NCI-H82 (cell line): ENCODE measurements at regions not wholly inside any gene's neighbourhood (a gene's known extent, or its start where the extent isn't known, plus 50 kb on each side); places are given as distances from the start of the nearest gene placed in this dataset.
"Not testable (repeated sequence)": the region's sequence is repeated elsewhere in the genome, so short reads cannot be mapped to it uniquely, and the experiment has no call there.

Source experiments
- DNase-seq: peaks from one replicate; lab custom pipeline; 2025; lab: John Stamatoyannopoulos, UW

DNA sequence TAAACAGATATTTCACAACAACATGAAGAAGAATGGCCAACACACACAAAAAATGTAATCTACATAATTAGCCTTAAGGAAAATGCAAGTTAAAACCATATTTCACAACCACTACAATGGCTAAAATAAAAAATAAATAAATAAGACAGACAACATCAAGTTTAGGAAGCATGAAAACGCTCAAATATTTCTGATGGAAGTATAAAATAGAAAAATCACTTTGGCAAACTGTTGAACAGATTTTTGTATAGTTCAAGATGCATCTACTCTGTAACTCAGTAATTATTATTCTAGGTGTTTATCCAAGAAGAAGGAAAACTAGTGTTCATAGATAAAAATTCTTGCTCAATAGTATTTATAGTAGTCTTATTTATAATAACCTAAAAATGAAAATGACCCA is 1410.1 kb upstream of the ADGRB3 start:
- DNase-seq, result no peak

GRCh38 chr6:67221226-67221625 is 1413.9 kb upstream of the ADGRB3 start:
- no peak for DNase-seq

GRCh38 chr6:67219346-67219745 is 1415.7 kb upstream of the ADGRB3 start:
- DNase-seq, result no peak

- no peak for DNase-seq
Measured at GRCh38 chr6:67212584-67212983, 1422.5 kb upstream of the ADGRB3 start.

DNA sequence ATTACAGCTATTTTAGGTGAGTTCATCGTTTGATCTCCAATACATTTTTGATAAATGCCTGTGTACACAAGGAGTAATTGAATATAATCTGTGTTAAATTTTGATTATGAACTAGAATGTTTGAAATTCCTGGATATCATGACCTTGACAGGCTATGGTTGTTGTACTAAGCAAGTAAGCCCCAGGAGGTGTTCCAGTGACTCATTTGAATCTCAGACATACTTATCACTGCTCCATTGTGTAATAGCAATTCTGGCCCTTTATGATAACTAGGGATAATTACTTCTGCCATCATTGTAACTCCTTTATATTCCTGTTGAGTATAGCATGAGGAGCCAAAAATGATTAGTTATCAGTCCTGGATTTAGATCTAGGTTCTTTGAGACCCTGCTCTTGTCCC is 1424.6 kb upstream of the ADGRB3 start:
- DNase-seq, result no peak

DNA sequence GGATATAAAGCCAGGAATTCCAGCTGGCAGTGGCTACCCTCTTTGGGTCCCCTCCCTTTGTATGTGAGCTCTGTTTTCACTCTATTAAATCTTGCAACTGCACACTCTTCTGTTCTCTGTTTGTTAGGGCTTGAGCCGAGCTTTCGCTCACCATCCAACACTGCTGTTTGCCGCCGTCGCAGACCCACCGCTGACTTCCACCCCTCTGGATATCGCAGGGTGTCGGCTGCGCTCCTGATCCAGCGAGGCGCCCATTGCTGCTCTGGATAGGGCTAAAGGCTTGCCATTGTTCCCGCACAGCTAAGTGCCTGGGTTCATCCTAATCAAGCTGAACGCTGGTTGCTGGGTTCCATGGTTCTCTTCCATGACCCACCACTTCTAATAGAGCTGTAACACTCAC is 1433.5 kb upstream of the ADGRB3 start:
- DNase-seq, result no peak

DNA sequence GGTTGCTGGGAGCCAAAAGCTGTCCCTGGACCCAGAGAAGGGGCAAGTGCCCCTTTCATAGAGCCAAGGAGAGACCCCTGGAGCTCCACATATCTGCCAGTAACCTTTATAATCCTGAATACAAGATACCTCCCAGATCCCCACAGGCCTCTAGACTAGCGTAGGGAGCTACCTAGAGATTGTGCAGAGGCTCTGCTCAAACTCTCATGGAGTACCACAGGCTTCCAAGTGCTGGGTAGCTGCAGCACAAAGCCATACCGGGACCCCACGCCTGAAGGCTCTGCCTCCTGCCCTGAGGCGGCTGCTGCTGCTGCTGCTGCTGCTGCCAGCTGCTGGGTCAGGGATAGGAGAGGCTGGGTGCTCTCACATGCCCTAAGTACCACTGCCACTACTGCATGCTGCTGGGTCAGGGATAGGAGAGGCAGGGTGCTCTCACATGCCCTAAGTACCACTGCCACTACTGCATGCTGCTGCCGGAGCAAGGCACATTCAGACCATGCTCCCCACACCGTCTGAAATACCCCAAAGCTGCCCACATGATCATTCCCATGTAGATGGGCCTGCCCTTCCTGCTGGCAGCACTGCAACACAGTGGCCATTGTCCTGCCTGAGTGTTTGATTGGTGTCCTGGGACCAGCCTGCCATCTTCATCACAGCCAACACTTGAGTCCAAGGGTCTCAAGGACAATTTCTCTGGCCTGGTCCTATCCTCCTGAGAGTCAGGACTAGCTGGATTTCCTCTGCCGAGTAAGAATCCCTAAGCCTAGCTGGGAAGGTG is 1434.3 kb upstream of the ADGRB3 start:
- DNase-seq, result no peak

DNA sequence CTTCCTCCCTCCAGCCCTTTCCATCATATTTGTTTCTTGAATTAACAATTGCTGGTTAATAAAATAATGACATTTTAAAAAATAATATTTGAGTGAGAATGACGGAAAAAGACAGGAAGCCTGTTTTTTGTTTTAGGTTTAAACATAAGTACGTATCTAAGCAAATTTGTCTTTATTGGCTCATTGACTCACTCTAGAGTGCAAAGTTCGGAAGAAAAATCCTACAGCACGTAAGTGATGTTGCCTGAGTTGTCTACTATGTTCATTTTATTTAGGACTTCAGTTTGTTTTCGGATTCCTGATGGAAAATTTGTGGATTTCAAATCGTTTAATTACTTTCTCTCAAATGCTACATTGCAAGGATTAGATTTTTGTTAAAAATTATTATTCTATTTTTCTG is 1435.7 kb upstream of the ADGRB3 start:
- DNase-seq, result no peak

DNA sequence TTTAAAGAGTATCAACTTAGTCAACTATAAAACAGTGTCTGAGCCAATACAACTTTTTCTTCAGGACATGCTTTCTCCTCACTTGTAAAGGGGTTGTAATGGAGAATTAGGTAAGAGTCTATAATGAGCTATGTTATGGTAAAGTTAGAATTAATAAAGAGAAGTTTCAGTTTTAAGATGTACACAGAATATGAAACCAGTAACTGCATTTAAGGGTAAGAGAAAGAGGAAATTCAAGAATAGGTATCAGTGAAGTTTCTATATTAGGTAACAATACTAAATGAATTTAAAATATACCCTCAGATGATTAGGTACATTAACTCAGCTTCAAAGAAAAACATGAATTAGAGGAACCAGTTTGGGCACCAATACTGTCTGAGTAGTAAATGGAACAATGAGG is 1444.3 kb upstream of the ADGRB3 start:
- DNase-seq, result no peak

DNA sequence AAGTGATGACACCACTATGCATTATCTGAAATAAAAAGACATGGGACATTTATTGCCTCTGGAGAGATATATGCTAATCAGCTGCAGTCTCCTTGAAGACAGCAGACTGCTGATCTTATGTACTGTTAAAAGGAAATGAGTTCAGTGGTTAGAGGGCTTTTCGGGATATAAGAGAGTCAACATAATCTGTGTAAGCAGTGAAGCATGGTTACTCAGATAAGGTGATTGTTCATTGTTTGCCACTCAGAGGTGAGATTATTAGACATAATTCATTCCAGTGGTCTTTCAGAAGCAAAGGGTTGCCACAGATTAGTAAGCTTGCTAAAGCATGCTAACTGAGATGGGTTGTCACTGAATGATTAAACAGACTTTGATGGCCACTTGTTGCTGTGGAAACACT is 1450.7 kb upstream of the ADGRB3 start:
- DNase-seq, result no peak

DNA sequence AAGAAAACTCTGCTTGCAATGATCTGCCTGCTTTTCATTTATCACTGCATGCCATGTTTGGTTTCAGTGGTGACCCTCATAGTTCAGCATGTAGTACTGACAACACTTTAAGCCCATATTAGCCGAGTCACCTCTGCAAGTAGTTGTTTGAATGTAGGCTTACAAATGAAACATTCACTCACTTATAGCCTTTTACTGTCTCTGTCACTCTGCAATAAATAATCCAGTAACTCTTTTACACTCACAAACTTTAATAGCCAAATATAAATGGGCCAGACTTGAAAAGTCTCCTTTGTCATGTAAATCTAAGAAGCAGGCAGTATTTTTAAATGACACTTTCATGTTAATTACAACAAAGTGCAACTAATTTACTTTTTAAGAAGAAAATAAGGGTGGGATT is 1460.0 kb upstream of the ADGRB3 start:
- DNase-seq, result no peak

- no peak for DNase-seq
Measured at GRCh38 chr6:67165606-67166005, 1458.6 kb upstream of the EYS start.

DNA sequence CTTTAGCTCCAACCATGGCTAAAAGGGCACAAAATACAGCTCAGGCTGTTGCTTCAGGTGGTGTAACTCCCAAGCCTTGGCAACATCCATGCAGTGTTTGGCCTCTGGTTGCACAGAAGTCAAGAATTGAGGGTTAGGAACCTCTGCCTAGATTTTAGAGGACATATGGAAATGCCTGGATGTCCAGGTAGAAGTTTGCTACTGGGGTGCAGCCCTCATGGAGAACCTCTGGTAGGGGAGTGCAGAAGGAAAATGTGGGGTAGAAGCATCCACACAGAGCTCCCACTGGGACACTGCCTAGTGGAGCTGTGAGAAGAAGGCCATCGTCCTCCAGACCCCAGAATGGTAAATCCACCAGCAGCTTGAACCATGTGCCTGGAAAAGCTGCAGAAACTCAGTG is 1453.8 kb upstream of the EYS start:
- no peak for DNase-seq

DNA sequence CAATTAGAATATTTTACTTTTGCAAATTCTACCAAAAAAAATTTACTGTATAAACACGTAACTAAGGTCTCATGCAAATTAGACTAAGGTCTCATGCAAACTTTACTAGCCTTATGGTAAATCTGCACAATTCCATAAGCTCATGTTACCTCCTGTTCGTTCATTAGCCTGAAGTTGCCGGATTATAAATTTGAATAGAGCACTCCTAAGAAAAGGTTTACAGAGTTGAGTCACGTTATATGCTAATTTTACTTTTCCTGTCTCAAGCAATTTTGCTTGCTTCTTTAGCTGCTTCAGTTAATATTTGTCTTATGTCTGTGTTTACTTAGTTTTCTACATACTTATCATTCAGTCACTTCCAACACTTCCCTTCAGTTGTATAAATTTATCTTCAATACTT is 1434.0 kb upstream of the EYS start:
- no peak for DNase-seq

- no peak for DNase-seq
Measured at GRCh38 chr6:67133973-67134372, 1426.9 kb upstream of the EYS start.

DNA sequence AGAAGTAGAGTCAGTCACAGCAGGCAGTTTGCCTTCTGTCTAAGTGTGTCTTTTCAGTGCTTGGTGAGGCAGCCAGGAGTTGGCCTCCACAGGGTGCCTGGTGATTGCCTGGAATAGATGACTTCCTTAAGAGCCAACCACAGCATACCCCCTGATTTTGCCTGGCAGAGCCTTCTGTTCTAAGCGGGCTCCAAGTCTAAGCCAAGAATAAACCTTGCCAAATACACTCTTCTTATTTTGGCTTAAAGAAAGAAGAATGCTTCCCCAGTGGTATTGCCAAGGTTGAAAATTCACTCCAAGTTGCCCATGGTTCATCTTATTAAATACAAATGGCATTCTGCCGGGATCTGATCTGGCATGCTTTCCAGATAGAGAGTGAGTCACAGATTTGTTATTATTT is 1424.8 kb upstream of the EYS start:
- DNase-seq, result no peak

DNA sequence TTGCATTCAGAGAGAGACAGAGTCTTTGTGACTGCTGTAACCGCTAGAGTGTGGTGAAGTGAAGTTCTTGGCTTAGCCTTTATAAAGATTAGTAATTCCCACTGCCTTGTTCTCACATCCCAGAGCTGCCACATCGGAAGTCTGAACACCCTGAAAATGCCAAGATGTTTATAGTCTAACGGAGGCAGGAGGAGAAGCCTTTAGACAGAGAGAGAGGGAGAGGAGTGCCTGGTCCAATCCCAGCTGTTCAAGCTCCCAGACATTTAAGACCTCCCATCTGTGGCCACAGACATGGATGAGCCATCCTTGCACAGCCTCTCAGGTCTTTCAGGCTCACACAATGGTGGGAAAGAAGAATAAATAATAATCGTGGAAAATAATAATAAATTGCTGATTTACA is 1422.8 kb upstream of the EYS start:
- DNase-seq, result peak; percentile 68

DNA sequence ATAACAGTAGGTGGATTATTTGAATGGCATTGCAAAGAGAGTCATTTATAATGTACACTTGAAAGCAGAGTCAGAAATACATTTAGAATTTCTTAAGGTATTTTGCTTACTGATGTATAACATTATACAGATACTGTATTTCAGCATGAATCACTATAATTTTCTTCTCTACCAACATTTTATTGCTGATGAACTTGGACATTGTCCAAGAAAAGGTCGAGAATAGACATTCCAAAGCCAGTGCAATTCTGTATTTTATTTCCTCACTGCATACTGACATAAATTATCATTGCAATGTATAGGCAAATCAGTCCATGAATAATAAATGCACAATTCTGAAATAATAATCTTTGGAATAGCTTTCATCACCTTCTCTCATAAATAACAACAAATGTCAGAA is 1420.0 kb upstream of the EYS start:
- no peak for DNase-seq

DNA sequence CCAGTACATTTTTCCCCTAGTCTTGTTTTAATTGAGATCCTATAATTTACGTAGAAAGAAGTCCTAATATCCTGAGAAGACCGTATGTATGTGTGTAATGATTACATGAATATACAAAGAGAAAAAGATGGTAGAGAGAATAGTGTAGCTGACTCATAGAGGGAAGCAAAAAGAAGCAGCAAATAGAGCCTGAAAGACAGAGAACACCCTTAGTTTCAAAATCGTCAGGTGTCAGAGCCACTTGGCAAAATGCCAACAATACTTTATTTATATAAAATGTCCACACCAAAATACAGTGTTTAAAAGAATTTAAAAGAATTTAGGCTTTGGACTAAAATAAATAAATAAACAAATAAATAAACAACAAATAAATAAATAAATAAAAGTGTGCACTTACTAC is 1414.1 kb upstream of the EYS start:
- no peak for DNase-seq

- DNase-seq, result no peak
Measured at GRCh38 chr6:67112120-67112519, 1405.1 kb upstream of the EYS start.

GRCh38 chr6:67102743-67103142 is 1395.7 kb upstream of the EYS start:
- DNase-seq, result no peak

DNA sequence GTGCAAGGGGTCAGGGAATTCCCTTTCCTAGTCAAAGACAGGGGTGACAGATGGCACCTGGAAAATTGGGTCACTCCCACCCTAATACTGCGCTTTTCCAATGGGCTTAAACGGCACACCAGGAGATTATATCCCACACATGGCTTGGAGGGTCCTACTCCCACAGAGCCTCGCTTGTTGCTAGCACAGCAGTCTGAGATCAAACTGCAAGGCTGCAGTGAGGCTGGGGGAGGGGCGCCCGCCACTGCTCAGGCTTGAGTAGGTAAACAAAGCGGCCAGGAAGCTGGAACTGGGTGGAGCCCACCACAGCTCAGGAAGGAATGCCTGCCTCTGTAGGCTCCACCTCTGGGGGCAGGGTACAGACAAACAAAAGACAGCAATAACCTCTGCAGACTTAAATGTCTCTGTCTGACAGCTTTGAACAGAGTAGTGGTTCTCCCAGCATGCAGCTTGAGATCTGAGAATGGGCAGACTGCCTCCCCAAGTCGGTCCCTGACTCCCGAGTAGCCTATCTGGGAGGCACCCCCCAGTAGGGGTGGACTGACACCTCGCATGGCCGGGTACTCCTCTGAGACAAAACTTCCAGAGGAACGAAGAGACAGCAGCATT is 1388.7 kb upstream of the EYS start:
- not testable (repeated sequence) for DNase-seq

DNA sequence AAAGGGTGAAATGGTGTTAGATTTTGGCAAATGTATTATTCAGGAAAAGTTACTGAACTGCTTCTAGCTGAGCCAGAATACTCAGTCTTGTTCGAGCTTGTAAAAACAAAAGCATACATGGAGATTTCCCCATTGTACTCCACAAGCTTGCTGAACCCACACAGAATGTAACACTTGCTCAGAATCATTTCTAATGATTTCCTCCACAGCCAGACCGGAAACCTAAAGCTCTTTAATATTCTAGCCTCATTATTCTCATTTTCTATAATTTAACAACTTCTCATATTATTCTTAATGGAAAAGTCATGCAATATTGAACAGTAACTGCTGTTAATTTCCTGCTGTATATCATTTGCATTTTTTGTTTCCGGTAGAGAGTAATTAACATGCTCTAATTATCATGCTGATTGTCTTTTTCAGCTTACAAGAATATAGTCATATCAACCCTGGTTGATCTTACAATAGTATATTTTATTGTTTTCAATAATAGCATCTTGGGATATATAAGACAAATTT is 1387.5 kb upstream of the EYS start:
- no peak for DNase-seq

GRCh38 chr6:67073938-67074337 is 1366.9 kb upstream of the EYS start:
- DNase-seq, result no peak
